ENCODE measurements at regions not wholly inside any gene's neighbourhood (a gene's known extent, or its start where the extent isn't known, plus 50 kb on each side); places are given as distances from the start of the nearest gene placed in this dataset.

DNA sequence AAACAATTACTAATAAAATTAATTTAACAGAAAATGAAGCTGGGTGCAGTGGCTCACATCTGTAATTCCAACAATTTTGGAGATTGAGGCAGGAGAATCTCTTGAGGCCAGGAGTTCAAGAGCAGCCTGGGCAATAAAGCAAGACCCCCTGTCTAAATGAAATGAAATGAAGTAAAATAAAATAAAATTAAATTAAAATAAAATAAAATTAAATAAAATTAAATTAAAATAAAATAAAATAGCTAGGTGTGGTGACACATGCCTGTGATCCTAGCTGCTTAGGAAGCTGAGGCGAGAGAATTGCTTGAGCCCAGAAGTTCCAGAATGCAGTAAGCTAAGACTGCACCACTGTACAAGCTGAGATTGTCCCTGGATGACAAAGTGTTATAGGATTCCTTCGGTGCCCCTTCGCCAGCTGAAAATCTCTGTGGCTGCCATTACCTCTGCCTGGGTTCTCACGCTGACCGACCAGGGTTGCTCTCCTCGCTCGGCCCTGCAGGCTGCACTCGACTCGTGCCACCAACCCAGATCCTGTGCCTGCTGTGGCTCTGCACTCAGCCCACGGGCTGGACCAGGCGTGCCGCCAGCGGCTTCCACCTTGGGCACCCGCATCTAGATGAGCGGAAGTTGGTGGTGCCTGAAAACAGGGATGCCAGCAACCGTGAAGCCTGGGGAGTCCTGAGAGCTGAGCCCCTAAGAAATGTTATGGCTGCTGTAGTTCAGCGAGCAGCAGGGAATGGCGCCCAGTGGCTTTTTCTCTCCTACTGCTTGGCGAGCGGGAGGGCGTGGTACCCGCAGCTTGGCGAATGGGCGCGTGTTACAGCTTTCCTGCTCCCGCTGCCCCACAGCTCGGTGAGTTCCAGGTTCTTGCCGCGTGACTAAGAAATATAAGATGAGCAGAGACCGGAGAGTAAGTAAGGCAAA lies 539.2 kb upstream of the PCDH9 start:
- DNase-seq: no peak

DNA sequence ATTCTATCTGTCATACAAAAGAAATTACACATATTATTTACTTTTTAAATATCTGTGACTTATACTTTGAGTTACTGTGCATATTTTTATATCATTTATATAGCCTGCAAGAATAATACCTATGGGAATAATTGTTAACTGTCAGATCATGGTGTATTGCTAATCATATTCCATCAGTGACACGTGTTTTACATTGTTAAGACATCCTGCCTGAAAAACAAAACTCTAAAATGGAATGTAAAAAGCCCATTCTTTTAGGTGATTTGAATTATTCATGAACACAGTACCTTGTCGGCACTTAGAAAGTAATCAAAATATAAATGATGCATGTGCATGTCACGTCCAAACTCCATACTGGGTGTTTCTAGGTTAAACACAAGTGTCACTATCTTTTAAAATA lies 533.8 kb upstream of the PCDH9 start:
- DNase-seq: no peak

DNA sequence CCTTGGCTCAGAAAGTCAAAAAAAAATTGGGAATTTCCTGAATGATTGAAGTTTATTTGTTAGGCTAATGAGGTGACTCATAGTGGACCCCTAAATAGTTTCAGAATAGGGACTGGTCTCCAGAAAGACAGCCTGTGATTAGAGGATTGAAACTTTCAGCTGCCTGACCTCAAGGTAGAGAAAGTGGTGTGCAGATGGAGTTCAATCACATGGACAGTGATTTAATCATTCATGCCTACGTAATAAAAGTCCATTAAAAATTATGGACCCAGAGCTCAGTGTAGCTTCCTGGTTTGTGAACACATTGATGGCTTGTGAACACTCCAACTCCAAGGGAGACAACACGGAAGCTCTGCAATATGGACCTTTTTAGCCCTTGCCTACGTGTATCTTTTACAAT lies 533.2 kb upstream of the PCDH9 start:
- no peak for DNase-seq

DNA sequence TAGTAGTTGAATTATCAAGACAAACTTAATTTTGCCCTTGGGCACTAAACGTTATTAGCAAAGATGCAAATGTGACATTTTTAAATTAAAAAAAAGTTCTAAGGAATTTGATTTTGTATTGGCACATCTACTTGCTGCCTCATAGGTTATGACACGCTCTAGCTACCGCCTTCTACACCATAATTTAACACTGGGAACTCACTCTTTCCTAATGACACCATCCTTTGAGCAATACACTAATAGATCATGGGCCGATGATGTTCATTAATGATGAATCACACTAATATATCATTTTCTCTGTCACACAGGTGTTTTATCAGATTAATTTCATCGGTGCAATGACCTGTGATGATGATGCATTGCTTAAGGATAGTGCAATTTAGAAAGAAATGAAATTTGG lies 528.8 kb upstream of the PCDH9 start:
- DNase-seq: no peak

DNA sequence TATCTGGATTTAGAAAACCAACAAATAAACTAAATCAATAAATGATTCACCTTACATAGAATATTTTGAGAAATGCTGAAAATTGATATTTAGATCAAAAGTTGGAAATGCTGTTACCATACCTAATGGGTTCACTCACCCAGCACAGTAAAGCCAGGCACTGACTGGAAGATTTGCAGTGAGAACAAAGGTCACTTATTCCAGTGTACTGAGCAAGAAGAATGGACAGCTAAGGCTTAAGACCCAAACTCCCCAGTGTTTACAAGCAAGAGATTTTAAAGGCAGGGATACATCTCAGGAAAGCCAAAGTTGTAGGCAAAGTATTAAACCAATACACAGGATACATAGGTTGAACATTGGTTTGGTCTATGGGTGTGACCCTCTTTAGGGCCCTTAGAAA lies 523.9 kb upstream of the PCDH9 start:
- no peak for DNase-seq

DNA sequence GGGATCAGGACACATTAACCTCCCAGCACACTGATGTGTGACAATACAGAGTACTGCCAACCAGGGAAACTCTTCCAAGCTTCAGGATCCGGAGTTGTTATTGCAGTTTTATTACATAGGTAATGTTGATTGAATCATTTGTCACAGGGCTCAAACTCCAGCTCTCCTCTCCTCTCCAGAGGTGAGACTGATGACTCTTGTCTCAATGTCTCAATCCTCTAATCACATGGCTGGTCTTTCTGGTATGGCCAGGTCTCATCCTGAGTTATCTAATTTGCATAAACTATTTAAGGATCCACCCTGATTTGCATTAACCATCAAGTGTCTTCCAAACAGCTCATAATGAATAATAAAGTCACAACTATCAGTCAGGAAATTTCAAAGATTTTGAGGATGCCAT lies 522.6 kb upstream of the PCDH9 start:
- DNase-seq: no peak

DNA sequence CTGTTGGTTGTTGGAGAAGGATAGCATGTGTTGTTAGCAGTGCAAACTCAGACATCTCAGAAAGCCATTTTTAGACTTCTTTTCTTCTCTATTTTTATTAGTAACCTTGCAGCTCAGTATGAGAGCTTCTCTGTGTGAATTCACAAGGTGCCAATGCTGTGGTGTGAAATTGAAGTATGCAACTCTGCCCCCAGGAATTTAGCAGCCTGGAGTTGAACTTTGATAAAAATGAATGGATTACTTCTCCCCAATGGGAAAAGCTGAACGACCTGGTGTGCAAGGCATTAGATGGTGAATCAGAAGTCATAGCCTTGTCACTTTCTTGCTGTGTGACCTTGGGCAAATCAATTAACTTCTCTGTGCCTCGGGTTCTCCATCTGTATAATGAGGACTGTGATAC lies 512.3 kb upstream of the PCDH9 start:
- no peak for DNase-seq

DNA sequence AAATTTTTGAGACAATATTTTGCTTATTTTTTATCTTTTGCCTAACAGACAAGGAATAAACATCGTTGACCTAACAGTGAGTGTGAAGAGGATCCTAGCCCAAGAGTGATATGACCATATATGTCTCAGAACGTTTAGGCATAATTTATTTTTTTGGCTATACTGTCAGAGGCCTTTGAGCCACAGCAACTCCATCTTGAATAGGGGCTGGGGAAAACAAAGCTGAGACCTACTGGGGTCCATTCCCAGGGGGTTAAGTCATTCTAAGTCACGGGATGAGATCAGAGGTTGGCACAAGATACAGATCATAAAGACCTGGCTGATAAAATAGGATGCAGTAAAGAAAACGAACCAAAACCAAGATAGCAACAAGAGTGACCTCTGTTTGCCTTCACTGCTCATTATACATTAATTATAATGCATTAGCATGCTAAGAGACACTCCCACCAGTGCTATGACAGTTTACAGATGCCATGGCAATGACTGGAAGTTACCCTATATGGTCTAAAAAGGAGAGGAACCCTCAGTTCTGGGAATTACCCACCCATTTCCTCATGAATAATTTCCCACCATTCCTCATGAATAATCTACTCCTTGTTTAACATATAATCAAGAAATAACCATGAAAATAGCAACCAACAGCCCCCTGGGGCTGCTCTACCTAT lies 510.9 kb upstream of the PCDH9 start:
- DNase-seq: no peak

DNA sequence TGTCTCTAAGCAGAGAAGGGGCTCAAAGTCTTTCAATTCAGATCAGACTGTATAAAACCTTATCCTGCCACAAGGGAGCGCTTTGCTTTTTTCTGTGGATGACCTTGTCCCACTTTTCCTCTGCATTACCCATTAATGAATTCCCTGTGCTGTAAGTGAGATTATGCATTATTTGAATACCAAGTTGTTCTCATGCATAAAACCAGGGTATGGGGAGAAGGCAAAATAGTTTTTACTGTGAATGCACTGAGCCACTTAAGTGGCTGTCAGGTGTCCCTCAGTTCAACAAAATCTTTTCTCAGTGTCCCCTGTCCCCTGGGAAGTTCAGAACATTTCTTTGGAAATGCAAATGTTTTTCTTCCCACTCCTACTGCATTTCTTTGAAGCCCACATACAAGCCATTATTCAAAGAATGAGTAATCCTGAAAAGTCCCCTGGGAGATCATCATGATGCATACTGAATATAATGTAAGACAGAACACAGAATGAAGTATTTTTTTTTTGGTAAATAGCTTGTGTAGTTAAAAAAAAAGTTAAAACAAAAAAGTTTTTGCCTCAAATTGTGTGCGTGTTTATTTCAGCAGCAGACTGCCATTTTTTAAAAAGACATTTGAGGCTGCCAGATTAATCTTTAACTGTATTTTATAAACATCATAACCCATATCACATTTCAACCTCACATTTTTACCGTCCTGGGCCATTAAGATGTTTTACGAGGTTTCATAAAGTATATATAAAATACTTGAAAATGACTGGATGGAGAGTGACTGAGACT lies 506.7 kb upstream of the PCDH9 start:
- no peak for DNase-seq

DNA sequence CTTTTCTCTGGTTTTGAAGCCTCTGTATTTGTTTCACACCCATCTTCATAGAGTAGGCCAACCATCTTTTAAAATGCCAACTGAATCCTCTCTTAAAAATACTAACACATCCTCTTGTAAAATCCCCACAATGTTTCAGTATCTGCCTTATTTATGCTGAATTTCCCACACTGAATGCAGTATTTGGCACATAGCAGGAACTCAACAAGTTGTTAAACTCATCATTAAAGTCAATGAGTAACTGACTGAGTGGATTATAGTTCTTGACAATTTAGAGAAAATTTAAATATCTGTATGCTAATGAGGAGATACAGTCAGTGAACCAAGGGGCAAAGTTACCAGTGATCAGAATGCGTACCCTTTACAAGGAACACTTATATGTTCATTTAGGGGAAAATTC lies 505.5 kb upstream of the PCDH9 start:
- DNase-seq: no peak

DNA sequence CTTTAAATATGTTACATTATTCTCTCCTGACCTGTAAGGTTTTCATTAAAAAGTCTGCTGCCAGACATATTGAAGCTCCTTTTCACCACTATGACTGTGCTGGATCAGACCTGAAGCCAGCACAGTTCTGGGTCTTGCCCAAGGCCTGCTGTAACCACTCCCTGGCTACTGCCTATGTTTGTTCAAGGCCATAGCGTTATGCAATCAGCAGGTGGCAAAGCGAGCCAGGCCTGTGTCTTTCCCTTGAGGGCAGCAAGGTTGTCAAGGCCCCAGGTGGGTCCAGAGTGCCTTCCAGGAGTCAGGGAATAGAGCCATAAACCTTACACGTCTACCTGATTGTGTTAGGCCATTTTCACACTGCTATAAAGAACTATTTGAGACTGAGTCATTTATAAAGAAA lies 496.8 kb upstream of the PCDH9 start:
- DNase-seq: no peak

DNA sequence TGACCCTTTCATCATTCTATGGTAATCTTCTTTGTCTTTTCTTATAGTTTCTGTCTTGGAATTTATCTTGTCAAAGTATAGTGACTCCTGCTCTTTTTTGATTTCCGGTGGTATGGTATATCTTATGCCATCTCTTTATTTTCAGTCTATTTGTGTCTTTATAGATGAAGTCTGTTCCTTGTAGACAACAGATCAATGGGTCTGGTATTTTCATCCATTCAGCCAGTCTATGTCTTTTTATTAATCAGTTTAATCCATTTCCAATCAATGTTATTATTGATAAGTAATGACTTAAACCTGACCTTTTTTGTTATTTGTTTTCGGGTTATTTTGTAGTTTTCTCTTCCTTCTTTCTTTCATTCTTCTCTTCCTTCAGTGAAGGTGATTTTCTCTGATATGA lies 495.9 kb upstream of the PCDH9 start:
- DNase-seq: no peak

DNA sequence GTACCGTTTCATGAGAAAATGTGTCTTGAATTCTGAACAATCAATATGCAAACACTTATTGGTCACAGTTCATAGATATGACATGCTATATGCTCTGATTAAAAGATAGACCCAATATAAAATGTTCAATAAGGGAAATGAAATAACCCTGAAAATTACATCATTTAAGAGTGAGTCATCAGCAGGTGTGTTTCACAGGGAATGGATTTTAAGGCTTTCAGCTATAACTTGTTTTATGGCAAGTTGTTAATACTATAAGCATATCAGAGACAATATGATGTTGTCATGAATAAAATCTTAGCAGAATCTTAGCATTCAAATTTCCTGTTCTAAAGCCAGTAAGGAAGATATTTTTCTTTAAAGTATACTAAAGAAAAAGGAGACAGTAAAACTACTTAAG lies 483.4 kb upstream of the PCDH9 start:
- no peak for DNase-seq

DNA sequence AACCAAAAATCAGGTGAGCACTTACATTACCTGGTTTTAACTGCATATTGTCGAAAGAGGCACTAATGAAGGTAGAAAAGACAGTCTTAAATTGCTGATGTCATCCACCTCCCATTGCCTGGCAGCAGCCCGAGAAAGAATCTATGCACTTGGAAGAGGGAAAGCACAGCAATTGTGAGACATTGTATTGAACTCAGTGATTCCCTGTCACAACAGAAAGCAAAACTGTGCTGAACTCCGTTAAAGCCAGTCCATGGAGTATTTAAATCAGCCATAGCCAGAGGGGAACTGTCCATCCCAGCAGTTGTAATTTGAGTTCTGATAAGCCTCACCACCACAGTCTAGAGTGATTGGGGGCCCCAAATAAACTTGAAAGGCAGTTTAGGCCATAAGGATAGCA lies 466.6 kb upstream of the PCDH9 start:
- DNase-seq: no peak

DNA sequence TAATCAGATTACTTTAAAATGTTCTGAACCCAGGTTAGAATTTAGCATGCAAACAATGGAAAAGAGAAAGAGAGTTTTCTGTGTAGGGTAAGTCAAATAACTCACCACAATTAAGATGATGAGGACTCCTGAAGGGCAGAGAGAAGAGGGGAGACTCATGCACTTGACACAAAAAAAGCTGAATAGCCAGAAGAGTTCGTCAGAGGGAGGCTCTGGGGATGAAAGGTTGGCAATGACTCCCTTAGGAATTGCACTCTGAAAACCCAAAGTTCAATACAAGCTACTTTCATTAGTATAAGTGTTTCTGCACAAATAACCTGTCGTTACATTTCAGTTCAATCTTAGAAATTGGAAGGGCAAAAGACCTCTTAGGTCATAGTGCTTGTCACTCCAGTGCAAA lies 434.4 kb upstream of the PCDH9 start:
- no peak for DNase-seq

DNA sequence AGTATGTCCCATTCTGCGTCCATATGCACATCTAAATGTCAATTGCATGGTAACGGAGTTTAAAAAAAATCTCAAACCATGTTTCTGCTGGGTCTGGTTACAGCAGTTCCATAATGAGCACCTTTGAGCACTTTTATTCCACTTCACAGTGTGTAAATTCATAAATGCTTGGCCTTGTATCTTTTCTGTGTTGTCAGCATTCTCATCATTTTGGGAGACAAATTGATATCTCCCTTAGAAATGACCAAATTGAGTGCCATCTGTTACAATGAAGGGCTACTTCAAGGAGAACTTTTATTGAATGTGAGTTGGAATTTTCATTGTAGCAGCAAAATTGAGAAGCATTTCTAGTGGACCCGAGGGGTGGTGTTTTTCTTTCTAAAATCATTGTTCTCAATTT lies 432.9 kb upstream of the PCDH9 start:
- no peak for DNase-seq

DNA sequence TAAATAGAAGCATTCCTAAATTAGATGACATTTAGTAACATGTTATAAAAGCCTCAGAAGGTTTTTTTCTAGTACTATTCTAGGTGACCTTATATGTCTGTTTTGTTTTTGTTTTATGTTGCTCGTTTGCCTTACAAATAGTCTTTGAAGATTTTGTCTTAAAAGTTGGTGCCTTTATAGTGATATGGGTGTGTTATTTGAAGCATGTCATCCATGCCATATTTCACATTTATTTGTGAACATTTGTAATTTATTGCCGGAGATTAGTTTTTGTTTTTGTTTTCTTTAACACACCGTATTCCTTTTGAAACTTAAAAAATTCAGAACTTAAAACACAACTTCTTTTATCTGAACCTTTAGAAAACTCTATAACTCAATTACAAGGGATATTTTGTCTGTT lies 422.8 kb upstream of the PCDH9 start:
- DNase-seq: no peak

DNA sequence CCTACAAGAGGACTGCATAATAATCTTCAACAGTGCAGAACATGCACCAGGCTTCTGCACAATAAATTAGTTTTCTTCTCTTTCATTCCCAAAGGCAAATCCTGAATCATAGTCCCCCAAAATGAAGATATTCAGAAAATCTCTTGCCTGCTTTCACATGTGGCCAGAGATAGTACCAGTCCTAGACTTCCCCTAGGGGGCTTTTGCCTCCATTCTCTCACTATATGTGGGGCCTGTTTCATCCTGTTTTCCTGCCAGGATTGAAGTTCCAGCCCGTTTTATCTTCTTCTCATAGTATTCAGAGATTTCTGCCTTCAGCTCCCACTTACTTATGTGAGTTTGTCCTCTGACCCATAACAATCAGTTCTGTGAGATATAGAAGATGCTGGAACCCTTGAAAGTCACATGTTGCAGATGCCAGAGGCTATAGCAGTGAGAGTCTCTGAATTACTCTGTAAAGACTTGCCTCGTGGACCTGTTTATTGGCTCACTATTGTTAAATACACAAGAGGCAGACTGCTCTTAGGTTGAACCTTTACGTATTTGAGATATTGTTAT lies 421.9 kb upstream of the PCDH9 start:
- no peak for DNase-seq

DNA sequence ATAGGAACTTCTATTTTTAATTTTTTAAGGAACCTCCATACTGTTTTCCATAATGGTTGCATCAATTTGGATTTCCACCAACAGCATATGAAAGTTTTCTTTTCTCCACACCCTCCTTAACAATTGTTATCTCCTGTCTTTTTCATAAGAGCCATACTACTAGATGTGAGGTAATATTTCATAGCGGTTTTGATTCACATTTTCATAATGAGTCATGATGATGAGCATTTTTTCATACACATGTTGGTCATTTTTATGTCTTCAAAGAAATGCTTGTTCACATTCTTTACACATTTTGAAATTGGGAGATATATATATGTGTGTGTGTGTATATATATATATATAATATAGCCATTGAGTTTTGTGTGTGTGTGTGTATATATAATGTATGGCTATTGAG lies 420.3 kb upstream of the PCDH9 start:
- DNase-seq: no peak

DNA sequence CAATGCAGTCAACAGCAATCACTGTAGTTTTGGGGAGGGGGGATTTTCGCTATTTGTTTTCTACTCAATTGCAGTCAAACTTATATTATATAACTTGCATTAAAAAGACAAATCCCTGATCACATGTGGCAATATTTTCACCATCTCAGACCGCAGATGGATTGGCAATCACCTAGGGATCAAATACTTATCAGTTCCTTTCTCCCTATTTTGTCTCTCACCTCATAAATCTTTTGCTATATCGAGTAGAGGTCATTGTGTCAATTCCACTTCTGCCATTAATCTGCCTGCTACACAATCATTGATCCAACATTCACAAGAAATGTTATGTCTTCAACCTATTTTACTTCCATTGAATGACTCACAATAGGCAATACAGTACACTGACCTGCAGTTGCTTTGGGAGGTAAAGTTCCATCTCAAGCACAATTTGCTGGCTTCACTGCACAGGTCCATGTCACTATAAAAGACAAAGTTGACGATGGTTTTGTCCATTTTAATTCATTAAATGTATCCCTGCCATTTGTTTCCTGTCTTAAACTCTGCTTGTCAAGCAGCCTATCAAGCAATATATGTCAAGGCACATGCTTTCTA lies 415.8 kb upstream of the PCDH9 start:
- DNase-seq: no peak

DNA sequence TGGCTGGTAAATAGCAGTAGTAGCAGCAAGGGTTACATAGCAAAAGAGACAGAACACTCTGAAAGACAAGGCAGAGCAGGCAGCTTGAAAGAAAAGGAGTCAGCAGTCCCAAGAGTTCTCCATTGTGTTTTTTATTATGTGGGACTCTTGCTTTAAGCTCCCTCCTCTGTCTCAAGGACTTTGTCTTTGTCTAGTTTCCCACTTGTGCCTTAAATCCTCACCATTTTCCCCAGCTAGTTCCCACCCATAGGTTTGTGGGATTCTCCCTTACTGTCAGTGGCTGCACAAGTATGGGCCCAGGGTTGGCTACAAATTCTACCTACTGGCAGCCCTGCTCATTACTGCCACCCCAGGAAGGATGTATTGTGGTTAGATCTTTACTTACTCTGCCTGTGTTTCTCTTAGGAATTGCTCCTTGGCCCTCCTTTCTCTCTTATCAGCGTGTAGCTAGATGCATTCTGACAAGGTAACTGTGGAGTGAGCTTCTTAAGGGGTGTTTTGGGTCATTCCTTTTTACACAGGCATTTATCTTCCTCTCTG lies 413.4 kb upstream of the PCDH9 start:
- DNase-seq: no peak

DNA sequence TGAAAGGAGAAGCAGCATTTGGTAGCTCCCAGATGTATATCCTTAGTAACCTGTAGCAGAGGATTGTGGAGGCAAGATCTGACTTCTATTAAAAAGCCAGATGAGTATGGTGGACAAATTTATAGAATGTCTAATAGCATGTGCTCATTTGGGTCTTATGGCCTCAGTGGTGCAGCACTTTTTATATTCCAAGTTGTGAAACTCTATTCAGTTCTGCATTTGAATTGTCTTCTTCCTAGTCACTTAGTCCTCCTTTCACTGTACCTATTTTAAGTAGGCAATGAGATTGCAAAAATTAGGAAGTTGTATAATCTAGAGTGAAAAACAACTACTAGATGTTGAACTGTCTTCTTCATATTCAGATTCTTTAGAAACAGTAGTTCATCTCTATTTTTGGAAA lies 412.5 kb upstream of the PCDH9 start:
- no peak for DNase-seq

DNA sequence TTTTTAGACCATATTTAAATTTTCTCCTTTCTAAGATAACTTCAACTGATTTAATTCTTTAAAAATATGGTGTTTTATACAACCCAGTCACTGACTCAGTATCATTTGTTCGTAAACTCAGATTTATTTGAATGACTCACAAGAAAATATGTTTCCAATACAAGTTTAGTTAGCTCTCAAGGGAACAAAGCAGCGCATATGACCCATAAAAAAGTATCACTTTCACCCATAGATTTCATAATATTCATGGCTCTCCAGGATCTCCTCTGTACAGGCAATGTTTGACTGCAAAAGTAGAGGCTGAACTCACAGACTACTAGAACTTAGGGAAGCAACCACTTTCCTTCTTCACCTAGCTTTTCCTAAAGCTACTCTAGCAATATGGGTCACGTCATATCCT lies 405.6 kb upstream of the PCDH9 start:
- DNase-seq: no peak
